ENCODE measurements at regions not wholly inside any gene's neighbourhood (a gene's known extent, or its start where the extent isn't known, plus 50 kb on each side); places are given as distances from the start of the nearest gene placed in this dataset.

- no peak for DNase-seq
These were observed 982.7 kb upstream of the NR2F2 start for GRCh38 chr15:95347837-95348236.

- no peak for DNase-seq
These were observed 979.6 kb upstream of the NR2F2 start for GRCh38 chr15:95350908-95351307.

GRCh38 chr15:95352631-95353187 is 977.8 kb upstream of the NR2F2 start:
- DNase-seq: no peak

GRCh38 chr15:95353512-95353911 is 977.0 kb upstream of the NR2F2 start:
- no peak for DNase-seq

- DNase-seq: no peak
These were observed 970.5 kb upstream of the NR2F2 start for GRCh38 chr15:95359966-95360365.

- no peak for DNase-seq
These were observed 968.2 kb upstream of the NR2F2 start for GRCh38 chr15:95362306-95362705.

GRCh38 chr15:95363646-95364045 is 966.9 kb upstream of the NR2F2 start:
- DNase-seq: no peak

GRCh38 chr15:95365511-95366107 is 964.9 kb upstream of the NR2F2 start:
- no peak for DNase-seq

- no peak for DNase-seq
These were observed 962.3 kb upstream of the NR2F2 start for GRCh38 chr15:95368191-95368590.

- DNase-seq: no peak
These were observed 961.5 kb upstream of the NR2F2 start for GRCh38 chr15:95368755-95369601.

GRCh38 chr15:95370291-95370690 is 960.2 kb upstream of the NR2F2 start:
- no peak for DNase-seq

GRCh38 chr15:95371664-95372063 is 958.8 kb upstream of the NR2F2 start:
- no peak for DNase-seq

GRCh38 chr15:95375281-95375680 is 955.2 kb upstream of the NR2F2 start:
- no peak for DNase-seq

- no peak for DNase-seq
These were observed 953.1 kb upstream of the NR2F2 start for GRCh38 chr15:95377258-95377852.

- DNase-seq: no peak
These were observed 936.1 kb upstream of the NR2F2 start for GRCh38 chr15:95394186-95395067.

- no peak for DNase-seq
These were observed 930.1 kb upstream of the NR2F2 start for GRCh38 chr15:95400428-95400827.

- no peak for DNase-seq
These were observed 928.9 kb upstream of the NR2F2 start for GRCh38 chr15:95401587-95401986.

GRCh38 chr15:95405447-95405846 is 925.1 kb upstream of the NR2F2 start:
- no peak for DNase-seq

- no peak for DNase-seq
These were observed 923.0 kb upstream of the NR2F2 start for GRCh38 chr15:95407534-95407933.

- DNase-seq: no peak
These were observed 921.3 kb upstream of the NR2F2 start for GRCh38 chr15:95409211-95409610.

- DNase-seq: no peak
These were observed 920.7 kb upstream of the NR2F2 start for GRCh38 chr15:95409626-95410310.

GRCh38 chr15:95410757-95411156 is 919.7 kb upstream of the NR2F2 start:
- no peak for DNase-seq

Measured in activated CD4-positive, alpha-beta T cell treated with anti-CD3 and anti-CD28 coated beads, Interleukin-10, Interleukin-2, amounts not matched to agents 100 ng/mL and 50 ng/mL, durations not matched to agents 16 hours and 8 hours (primary cell).